SK-N-SH (cell line): ENCODE measurements at regions not wholly inside any gene's neighbourhood (a gene's known extent, or its start where the extent isn't known, plus 50 kb on each side); places are given as distances from the start of the nearest gene placed in this dataset.

ENCODE experiments used
- CHD2 ChIP-seq: fragments of 150-350 bp; IDR thresholded peaks from 2 replicates; pipeline ENCODE4 v1.6.1; 2018; ENCODE audit warnings: low read length; ENCODE audit not compliant: partially characterized antibody
- CTCF ChIP-seq: fragments of 200-600 bp; sonication (generic); IDR thresholded peaks from 2 replicates; pipeline ENCODE4 v1.6.1; 2017; ENCODE audit warnings: antibody characterized with exemption, mild to moderate bottlenecking, moderate library complexity
- EP300 ChIP-seq, 2 experiments: IDR thresholded peaks; 2 replicates each; pipeline versions ENCODE4 v1.4.0 to v1.6.1; 2012; ENCODE audit warnings: borderline replicate concordance in 1 of 2, low read depth in 1 of 2, low read length in 1 of 2
- GATA2 ChIP-seq: sonication (generic); formaldehyde crosslinking; IDR thresholded peaks from 2 replicates; pipeline ENCODE4 v1.5.0; 2020; ENCODE audit warnings: mild to moderate bottlenecking, missing genetic modification reagents
- MAX ChIP-seq: IDR thresholded peaks from 2 replicates; pipeline ENCODE4 v1.4.0; 2012; ENCODE audit warnings: low read depth
- NRF1 ChIP-seq: IDR thresholded peaks from 2 replicates; pipeline ENCODE4 v1.6.1; 2012; ENCODE audit warnings: low read depth, mild to moderate bottlenecking, low read length
- RFX5 ChIP-seq: IDR thresholded peaks from 2 replicates; pipeline ENCODE4 v1.6.1; 2012; ENCODE audit warnings: mild to moderate bottlenecking, improper control_type of control experiment, low read length
- SIN3A ChIP-seq: IDR thresholded peaks from 2 replicates; pipeline ENCODE4 v1.6.1; 2012; ENCODE audit warnings: low read depth, mild to moderate bottlenecking, low read length, moderate library complexity, borderline replicate concordance
- TCF12 ChIP-seq: IDR thresholded peaks from 2 replicates; pipeline ENCODE4 v1.4.0; 2012

GRCh38 chr10:130989670-130990232 lies 321.8 kb downstream of the TCERG1L start:
- TF ChIP-seq SIN3A (no peak), CTCF (no peak), EP300 (IDR thresholded peaks at IDR 0.05; ENCODE audit: borderline replicate concordance in 1 of 2, low read depth in 1 of 2, low read length in 1 of 2) (no peak), MAX (no peak), CHD2 (no peak), NRF1 (no peak), GATA2 (peak; percentile 67), RFX5 (no peak), TCF12 (no peak)
